ENCODE measurements at regions not wholly inside any gene's neighbourhood (a gene's known extent, or its start where the extent isn't known, plus 50 kb on each side); places are given as distances from the start of the nearest gene placed in this dataset.

DNA sequence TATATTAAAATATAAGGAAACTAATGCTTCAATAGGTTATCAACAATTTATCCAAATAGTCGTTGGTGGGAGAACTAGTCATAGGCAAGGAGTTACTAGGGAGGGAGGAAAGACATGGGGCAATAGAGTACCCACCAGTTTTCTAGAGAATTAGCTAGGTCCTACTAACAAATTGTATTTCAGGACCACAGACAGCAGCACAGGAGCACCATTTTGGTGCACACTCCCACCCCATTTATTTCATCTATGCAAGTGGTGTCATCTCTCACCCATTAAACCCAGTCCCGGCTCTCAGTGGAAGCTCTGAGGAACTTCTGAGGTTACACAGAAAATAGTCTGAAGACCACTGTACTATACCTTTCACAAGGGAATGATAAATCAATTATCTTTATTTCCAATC, 89.0 kb upstream of the BCAR3 start:
- Histone ChIP-seq H3K27ac (ENCODE audit: poor library complexity, severe bottlenecking) (peak overlapping the region; percentile 100), H3K4me1 (ENCODE audit: insufficient read depth, poor library complexity, severe bottlenecking) (peaks cover 71% of the 10 kb centered on the region), H3K27me3 (ENCODE audit: insufficient read depth, poor library complexity, severe bottlenecking) (no peaks in the 10 kb centered on the region), H3K9me3 (ENCODE audit: severe bottlenecking) (no peaks in the 10 kb centered on the region), H3K4me3 (ENCODE audit: severe bottlenecking) (no peak overlapping the region), H3K36me3 (ENCODE audit: low read depth) (peaks cover 93% of the 10 kb centered on the region)
- TF ChIP-seq, protein P1, sequence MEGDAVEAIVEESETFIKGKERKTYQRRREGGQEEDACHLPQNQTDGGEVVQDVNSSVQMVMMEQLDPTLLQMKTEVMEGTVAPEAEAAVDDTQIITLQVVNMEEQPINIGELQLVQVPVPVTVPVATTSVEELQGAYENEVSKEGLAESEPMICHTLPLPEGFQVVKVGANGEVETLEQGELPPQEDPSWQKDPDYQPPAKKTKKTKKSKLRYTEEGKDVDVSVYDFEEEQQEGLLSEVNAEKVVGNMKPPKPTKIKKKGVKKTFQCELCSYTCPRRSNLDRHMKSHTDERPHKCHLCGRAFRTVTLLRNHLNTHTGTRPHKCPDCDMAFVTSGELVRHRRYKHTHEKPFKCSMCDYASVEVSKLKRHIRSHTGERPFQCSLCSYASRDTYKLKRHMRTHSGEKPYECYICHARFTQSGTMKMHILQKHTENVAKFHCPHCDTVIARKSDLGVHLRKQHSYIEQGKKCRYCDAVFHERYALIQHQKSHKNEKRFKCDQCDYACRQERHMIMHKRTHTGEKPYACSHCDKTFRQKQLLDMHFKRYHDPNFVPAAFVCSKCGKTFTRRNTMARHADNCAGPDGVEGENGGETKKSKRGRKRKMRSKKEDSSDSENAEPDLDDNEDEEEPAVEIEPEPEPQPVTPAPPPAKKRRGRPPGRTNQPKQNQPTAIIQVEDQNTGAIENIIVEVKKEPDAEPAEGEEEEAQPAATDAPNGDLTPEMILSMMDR (IDR thresholded peaks at IDR 0.05; ENCODE audit: poor library complexity, severe bottlenecking) = no peak
- ATAC-seq (ENCODE audit: low read depth) (no peak), DNase-seq (ENCODE audit: low spot score) (no peak)

DNA sequence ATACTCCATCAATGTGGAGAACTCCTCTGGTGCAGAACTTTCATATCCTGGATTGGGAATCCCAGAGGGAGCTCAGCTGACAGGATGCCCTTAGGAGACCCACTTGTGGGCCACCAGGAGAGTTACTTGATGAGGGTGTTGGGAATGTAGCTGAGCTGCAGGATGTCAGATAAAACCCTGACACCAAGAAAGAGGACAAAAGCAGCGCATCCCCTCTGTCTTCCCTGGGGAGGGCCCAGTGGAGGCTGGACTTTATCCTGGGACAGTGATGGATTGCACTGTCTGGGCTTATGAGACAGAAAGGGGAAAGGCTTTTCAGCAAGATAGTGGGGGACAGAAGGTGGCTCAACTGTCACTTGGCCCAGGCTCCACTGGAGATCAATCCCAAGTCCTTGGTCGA, 88.1 kb upstream of the BCAR3 start:
- TF ChIP-seq, protein P1 (IDR thresholded peaks at IDR 0.05; ENCODE audit: poor library complexity, severe bottlenecking) = no peak
- ATAC-seq (ENCODE audit: low read depth) (no peak), DNase-seq (ENCODE audit: low spot score) (no peak)
- peaks cover 74% of the 10 kb centered on the region for H3K4me1 ChIP-seq (ENCODE audit: insufficient read depth, poor library complexity, severe bottlenecking)
- no peaks in the 10 kb centered on the region for H3K27me3 ChIP-seq (ENCODE audit: insufficient read depth, poor library complexity, severe bottlenecking)
- peaks cover 98% of the 10 kb centered on the region for H3K36me3 ChIP-seq (ENCODE audit: low read depth)
- peak overlapping the region; percentile 100 for H3K27ac ChIP-seq (ENCODE audit: poor library complexity, severe bottlenecking)
- no peak overlapping the region for H3K4me3 ChIP-seq (ENCODE audit: severe bottlenecking)
- no peaks in the 10 kb centered on the region for H3K9me3 ChIP-seq (ENCODE audit: severe bottlenecking)

DNA sequence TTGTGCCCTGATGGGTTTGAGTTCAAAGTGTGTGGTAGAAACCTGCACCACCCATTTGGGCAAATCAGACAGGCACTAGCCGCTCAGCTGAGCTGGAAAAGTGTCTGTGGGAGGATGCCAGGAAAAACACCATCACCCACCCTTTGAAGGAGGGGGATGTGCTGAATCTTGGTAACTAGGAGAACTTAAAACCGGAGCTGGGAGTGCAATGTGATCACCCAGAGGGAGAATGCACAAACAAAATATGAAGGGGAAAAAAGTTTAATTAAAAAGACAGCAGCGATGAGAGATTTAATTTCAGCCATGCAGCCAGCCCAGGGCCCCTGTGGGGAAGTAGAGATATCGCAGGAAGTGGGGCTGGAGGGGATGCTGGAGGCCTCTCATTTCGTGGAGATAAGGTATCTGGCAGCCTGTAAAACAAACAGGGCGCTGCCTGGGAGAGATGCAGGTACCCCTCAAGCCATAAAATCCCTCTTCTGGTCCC, 86.8 kb upstream of the BCAR3 start:
- Histone ChIP-seq H3K27me3 (ENCODE audit: insufficient read depth, poor library complexity, severe bottlenecking) (no peaks in the 10 kb centered on the region), H3K4me3 (ENCODE audit: severe bottlenecking) (no peak overlapping the region), H3K27ac (ENCODE audit: poor library complexity, severe bottlenecking) (peak overlapping the region; percentile 100), H3K9me3 (ENCODE audit: severe bottlenecking) (no peaks in the 10 kb centered on the region), H3K4me1 (ENCODE audit: insufficient read depth, poor library complexity, severe bottlenecking) (peaks cover 85% of the 10 kb centered on the region), H3K36me3 (ENCODE audit: low read depth) (peaks cover 100% of the 10 kb centered on the region)
- DNase-seq (ENCODE audit: low spot score) (no peak), ATAC-seq (ENCODE audit: low read depth) (no peak)
- TF ChIP-seq, protein P1 (IDR thresholded peaks at IDR 0.05; ENCODE audit: poor library complexity, severe bottlenecking) = no peak

DNA sequence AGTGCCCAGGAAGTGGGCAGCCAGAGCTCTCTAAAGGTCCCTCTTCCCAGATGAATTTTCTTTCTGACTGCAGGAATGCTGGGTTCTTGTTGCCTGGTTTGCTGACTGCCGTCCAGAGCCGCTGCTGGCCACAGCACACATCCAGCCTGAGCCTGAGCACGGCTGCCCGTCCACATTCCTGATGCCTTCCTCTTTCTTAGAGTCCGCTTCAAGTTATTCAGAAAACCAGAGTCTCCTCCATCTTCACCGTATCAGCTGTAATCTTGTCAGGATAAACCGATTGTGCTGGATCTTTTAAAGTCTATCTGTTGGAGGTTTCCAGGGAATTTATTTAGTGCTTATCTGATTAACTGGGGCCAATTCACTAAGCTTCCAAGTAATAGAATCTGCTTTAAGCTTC, 84.8 kb upstream of the BCAR3 start:
- Histone ChIP-seq H3K36me3 (ENCODE audit: low read depth) (peaks cover 100% of the 10 kb centered on the region), H3K27me3 (ENCODE audit: insufficient read depth, poor library complexity, severe bottlenecking) (no peaks in the 10 kb centered on the region), H3K9me3 (ENCODE audit: severe bottlenecking) (no peaks in the 10 kb centered on the region), H3K4me3 (ENCODE audit: severe bottlenecking) (no peak overlapping the region), H3K4me1 (ENCODE audit: insufficient read depth, poor library complexity, severe bottlenecking) (peaks cover 83% of the 10 kb centered on the region), H3K27ac (ENCODE audit: poor library complexity, severe bottlenecking) (peak overlapping the region; percentile 100)
- DNase-seq (ENCODE audit: low spot score) (no peak), ATAC-seq (ENCODE audit: low read depth) (no peak)
- TF ChIP-seq, protein P1 (IDR thresholded peaks at IDR 0.05; ENCODE audit: poor library complexity, severe bottlenecking) = no peak

DNA sequence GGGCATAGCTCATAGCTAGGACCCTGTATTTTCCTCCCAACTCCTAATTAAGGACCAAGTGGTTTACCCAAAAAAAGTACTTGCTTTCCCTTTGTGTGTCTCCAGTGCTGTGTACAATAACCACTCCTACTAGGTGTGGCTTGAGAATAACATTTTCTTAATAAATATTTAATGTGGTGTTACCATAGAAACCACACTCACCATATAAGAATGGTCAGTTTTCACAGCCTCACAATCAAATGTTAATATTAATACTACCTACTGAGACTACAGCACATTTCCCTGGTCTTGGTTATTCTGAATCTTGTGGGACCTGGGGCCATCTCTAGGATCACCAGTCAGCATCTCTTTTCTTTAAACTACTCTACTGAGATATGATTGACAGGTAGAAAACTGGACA, 83.5 kb upstream of the BCAR3 start:
- peak overlapping the region; percentile 100 for H3K27ac ChIP-seq (ENCODE audit: poor library complexity, severe bottlenecking)
- peaks cover 100% of the 10 kb centered on the region for H3K36me3 ChIP-seq (ENCODE audit: low read depth)
- H3K9me3 ChIP-seq (ENCODE audit: severe bottlenecking) = no peaks in the 10 kb centered on the region
- TF ChIP-seq, protein P1 (IDR thresholded peaks at IDR 0.05; ENCODE audit: poor library complexity, severe bottlenecking) = no peak
- no peak for DNase-seq (ENCODE audit: low spot score)
- no peaks in the 10 kb centered on the region for H3K27me3 ChIP-seq (ENCODE audit: insufficient read depth, poor library complexity, severe bottlenecking)
- peak; percentile 15 for ATAC-seq (ENCODE audit: low read depth)
- H3K4me3 ChIP-seq (ENCODE audit: severe bottlenecking) = no peak overlapping the region
- H3K4me1 ChIP-seq (ENCODE audit: insufficient read depth, poor library complexity, severe bottlenecking) = peaks cover 79% of the 10 kb centered on the region

Measured in RWPE2 (cell line).